Pulmonary artery endothelial cell (primary cell): ENCODE measurements at regions not wholly inside any gene's neighbourhood (a gene's known extent, or its start where the extent isn't known, plus 50 kb on each side); places are given as distances from the start of the nearest gene placed in this dataset.

ENCODE experiments used
- DNase-seq: peaks from one replicate; pipeline ENCODE4 v3.0.0-alpha.2; 2011; ENCODE audit warnings: low read depth, low spot score

GRCh38 chr10:78778444-78779338 is 290.1 kb upstream of the ZMIZ1 start:
- DNase-seq = no peak

- DNase-seq = no peak
Measured at GRCh38 chr10:78779339-78779955, 289.3 kb upstream of the ZMIZ1 start.

GRCh38 chr10:78780551-78780961 is 288.2 kb upstream of the ZMIZ1 start:
- no peak for DNase-seq

GRCh38 chr10:78781251-78781913 is 287.4 kb upstream of the ZMIZ1 start:
- DNase-seq = no peak

GRCh38 chr10:78781991-78782390 is 286.8 kb upstream of the ZMIZ1 start:
- no peak for DNase-seq

- DNase-seq = no peak
Measured at GRCh38 chr10:78782441-78782840, 286.3 kb upstream of the ZMIZ1 start.

GRCh38 chr10:78783753-78784152 is 285.0 kb upstream of the ZMIZ1 start:
- DNase-seq = no peak

- DNase-seq = no peak
Measured at GRCh38 chr10:78784546-78784945, 284.2 kb upstream of the ZMIZ1 start.

- DNase-seq = no peak
Measured at GRCh38 chr10:78785066-78785465, 283.7 kb upstream of the ZMIZ1 start.

GRCh38 chr10:78785991-78786390 is 282.8 kb upstream of the ZMIZ1 start:
- no peak for DNase-seq

- DNase-seq = peak; percentile 11
Measured at GRCh38 chr10:78787125-78787524, 281.6 kb upstream of the ZMIZ1 start.

- no peak for DNase-seq
Measured at GRCh38 chr10:78794736-78795455, 273.9 kb upstream of the ZMIZ1 start.

GRCh38 chr10:78798976-78799730 is 269.6 kb upstream of the ZMIZ1 start:
- no peak for DNase-seq

GRCh38 chr10:78800006-78800405 is 268.8 kb upstream of the ZMIZ1 start:
- DNase-seq = no peak

- no peak for DNase-seq
Measured at GRCh38 chr10:78800535-78801320, 268.0 kb upstream of the ZMIZ1 start.

GRCh38 chr10:78802431-78802830 is 266.3 kb upstream of the ZMIZ1 start:
- no peak for DNase-seq

- no peak for DNase-seq
Measured at GRCh38 chr10:78802866-78803265, 265.9 kb upstream of the ZMIZ1 start.

- DNase-seq = no peak
Measured at GRCh38 chr10:78803710-78804109, 265.1 kb upstream of the ZMIZ1 start.

- no peak for DNase-seq
Measured at GRCh38 chr10:78804411-78805032, 264.2 kb upstream of the ZMIZ1 start.

GRCh38 chr10:78805176-78805575 is 263.6 kb upstream of the ZMIZ1 start:
- DNase-seq = no peak
